SK-N-MC (cell line): ENCODE measurements at regions not wholly inside any gene's neighbourhood (a gene's known extent, or its start where the extent isn't known, plus 50 kb on each side); places are given as distances from the start of the nearest gene placed in this dataset.

Experiments
- EZH2 ChIP-seq: fragments of 200-600 bp; sonication (generic); IDR thresholded peaks from one replicate; pipeline ENCODE4 v1.6.1; 2017; ENCODE audit warnings: antibody characterized with exemption
- POLR2AphosphoS5 ChIP-seq: IDR thresholded peaks from 2 replicates; pipeline ENCODE4 v1.6.1; 2012; ENCODE audit warnings: mild to moderate bottlenecking, low read depth, low read length, borderline replicate concordance

DNA sequence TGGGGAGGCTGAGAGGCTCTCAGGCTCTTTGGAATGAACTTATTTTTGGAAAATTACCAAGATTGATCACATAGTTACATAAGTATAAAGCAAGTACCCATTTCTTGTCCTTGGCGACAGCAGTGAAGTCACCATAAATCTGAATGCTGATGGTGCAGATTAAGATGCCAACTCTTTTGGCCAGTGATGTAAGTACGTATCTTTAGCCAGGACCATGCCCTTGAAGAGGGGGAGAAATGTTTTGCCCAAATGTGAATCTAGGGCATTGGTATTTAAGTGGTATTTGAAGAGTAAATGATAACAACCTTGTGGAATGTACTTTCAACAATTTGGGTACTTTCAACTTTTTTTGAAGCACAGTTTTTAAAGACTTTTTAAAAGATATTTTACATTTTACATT lies 68.2 kb upstream of the RAD23B start:
- TF ChIP-seq EZH2 = no peak
- no peak for TF ChIP-seq POLR2AphosphoS5
